T-cell (primary cell): ENCODE measurements at regions not wholly inside any gene's neighbourhood (a gene's known extent, or its start where the extent isn't known, plus 50 kb on each side); places are given as distances from the start of the nearest gene placed in this dataset.

Experiments used
- ATAC-seq, 4 experiments: fragments of 200-7000 bp in 3 of 4; fragments of 150-1000 bp in 1 of 4; cut with Tn5 transposase; replicated peaks in 1 of 4; 1 replicate in 3 of 4; 2 replicates in 1 of 4; pipeline ENCODE4 v1.10.0; 2021; ENCODE audit warnings: moderate library complexity in 3 of 4, mild to moderate bottlenecking in 2 of 4, moderate number of reproducible peaks in 1 of 4
- CTCF ChIA-PET, 2 donors: fragments of 300-600 bp; sonication (Branson Sonifier 250); formaldehyde crosslinking; loops; one replicate each; lab custom pipeline; 2022; ENCODE audit warnings: antibody characterized with exemption in 2 of 2; lab: Charles Lee
- POLR2A ChIA-PET, 2 donors: fragments of 300-600 bp; sonication (Branson Sonifier 250); formaldehyde crosslinking; loops; one replicate each; lab custom pipeline; 2022; ENCODE audit warnings: antibody characterized with exemption in 2 of 2; lab: Charles Lee
- DNase-seq, 35 experiments: peaks; one replicate each; pipeline versions ENCODE4 v3.0.0 to v3.0.0-alpha.2; 2013 to 2023
- H3K27ac ChIP-seq: one replicate; pipeline ENCODE4 v1.5.1; 2013; ENCODE audit warnings: low read length
- H3K27me3 ChIP-seq, 2 experiments: replicated peaks in 1 of 2; 1 replicate in 1 of 2; 2 replicates in 1 of 2; pipeline versions ENCODE4 v1.6.1 to v1.7.0; 2013; ENCODE audit warnings: low read length in 1 of 2, mixed read lengths in 1 of 2; ENCODE audit not compliant: control insufficient read depth in 2 of 2, insufficient read depth in 2 of 2; ENCODE audit errors: extremely low read depth in 1 of 2
- H3K36me3 ChIP-seq, 2 donors: 1 replicate in 1 of 2; 2 replicates in 1 of 2; pipeline versions ENCODE4 v1.6.1 to v1.7.0; 2013; ENCODE audit warnings: low read length in 1 of 2; ENCODE audit not compliant: control insufficient read depth in 2 of 2, insufficient read depth in 1 of 2; ENCODE audit errors: extremely low read depth in 1 of 2
- H3K4me1 ChIP-seq, 2 experiments: 1 replicate in 1 of 2; 2 replicates in 1 of 2; pipeline versions ENCODE4 v1.6.1 to v1.7.0; 2013; ENCODE audit warnings: low read length in 2 of 2, mixed read lengths in 1 of 2; ENCODE audit not compliant: insufficient read depth in 2 of 2, control insufficient read depth in 1 of 2; ENCODE audit errors: extremely low read depth in 1 of 2
- H3K4me3 ChIP-seq, 2 donors: 1 replicate in 1 of 2; 2 replicates in 1 of 2; pipeline versions ENCODE4 v1.5.1 to v1.7.0; 2013; ENCODE audit warnings: mild to moderate bottlenecking in 2 of 2, low read length in 1 of 2, moderate library complexity in 1 of 2; ENCODE audit not compliant: control insufficient read depth in 1 of 2; ENCODE audit errors: extremely low read depth in 1 of 2
- H3K9me3 ChIP-seq: 2 replicates; pipeline ENCODE4 v1.7.0; 2013
- H3K27ac Mint-ChIP-seq, 2 donors: one replicate each; pipeline ENCODE4 v1.8.0; 2020 to 2021; ENCODE audit warnings: mild to moderate bottlenecking in 2 of 2, mixed read lengths in 2 of 2
- H3K27me3 Mint-ChIP-seq, 2 donors: one replicate each; pipeline ENCODE4 v1.8.0; 2021 to 2022; ENCODE audit warnings: mixed read lengths in 2 of 2
- H3K36me3 Mint-ChIP-seq: one replicate; pipeline ENCODE4 v1.8.0; 2021; ENCODE audit warnings: mixed read lengths
- H3K4me1 Mint-ChIP-seq, 3 donors: one replicate each; pipeline ENCODE4 v1.8.0; 2020 to 2022; ENCODE audit warnings: mixed read lengths in 3 of 3, mild to moderate bottlenecking in 1 of 3
- H3K4me3 Mint-ChIP-seq, 3 donors: one replicate each; pipeline ENCODE4 v1.8.0; 2020 to 2022; ENCODE audit warnings: mild to moderate bottlenecking in 3 of 3, mixed read lengths in 3 of 3, moderate library complexity in 3 of 3
- H3K9me3 Mint-ChIP-seq, 3 donors: one replicate each; pipeline ENCODE4 v1.8.0; 2020 to 2022; ENCODE audit warnings: mixed read lengths in 3 of 3
- WGBS: methylation state at CpG from one replicate; pipeline ENCODE4 v1.1.5; 2013; ENCODE audit warnings: missing lambda C conversion rate; ENCODE audit not compliant: insufficient coverage; 5-methylcytosine and 5-hydroxymethylcytosine counted together

GRCh38 chr9:23451802-23452418 lies 374.1 kb downstream of the ELAVL2 start:
- H3K36me3 ChIP-seq = no peaks in the 10 kb centered on the region
- H3K9me3 ChIP-seq = no peaks in the 10 kb centered on the region
- no peak for ATAC-seq
- H3K27me3 ChIP-seq = no peaks in the 10 kb centered on the region
- H3K4me3 ChIP-seq = no peak overlapping the region
- Mint-ChIP-seq H3K36me3 (no peaks in the 10 kb centered on the region), H3K4me3 (no peak overlapping the region), H3K27ac (no peak overlapping the region), H3K27me3 (no peaks in the 10 kb centered on the region), H3K9me3 (peaks cover 3 to 14% (median 7%) of the 10 kb centered on the region in 3 donors), H3K4me1 (no peaks in the 10 kb centered on the region)
- DNase-seq = no peak
- no peaks in the 10 kb centered on the region for H3K4me1 ChIP-seq
- WGBS = 91% methylated on average over 32 of the region's 32 CpGs
- CTCF ChIA-PET = no interaction called here
- H3K27ac ChIP-seq = no peak overlapping the region
- POLR2A ChIA-PET = no interaction called here

- DNase-seq (no peak), ATAC-seq (no peak)
- Mint-ChIP-seq H3K9me3 (peaks cover 15 to 22% (median 19%) of the 10 kb centered on the region in 3 donors), H3K27ac (no peak overlapping the region), H3K4me3 (no peak overlapping the region), H3K27me3 (no peaks in the 10 kb centered on the region), H3K4me1 (no peaks in the 10 kb centered on the region), H3K36me3 (no peaks in the 10 kb centered on the region)
- Histone ChIP-seq H3K4me1 (no peaks in the 10 kb centered on the region), H3K9me3 (no peaks in the 10 kb centered on the region), H3K27ac (no peak overlapping the region), H3K4me3 (no peak overlapping the region), H3K36me3 (no peaks in the 10 kb centered on the region), H3K27me3 (no peaks in the 10 kb centered on the region)
- ChIA-PET CTCF (no interaction called here), POLR2A (no interaction called here)
- WGBS = 80% methylated on average over 2 of the region's 4 CpGs
Observed at GRCh38 chr9:23464275-23464674, 361.8 kb downstream of the ELAVL2 start.

- H3K27ac ChIP-seq = no peak overlapping the region
- Mint-ChIP-seq H3K9me3 (peaks cover 15 to 30% (median 23%) of the 10 kb centered on the region in 3 donors), H3K36me3 (no peaks in the 10 kb centered on the region), H3K27ac (no peak overlapping the region), H3K4me3 (no peak overlapping the region), H3K4me1 (no peaks in the 10 kb centered on the region), H3K27me3 (no peaks in the 10 kb centered on the region)
- no peaks in the 10 kb centered on the region for H3K36me3 ChIP-seq
- no peak for DNase-seq
- no peak overlapping the region for H3K4me3 ChIP-seq
- no peaks in the 10 kb centered on the region for H3K4me1 ChIP-seq
- POLR2A ChIA-PET = no interaction called here
- no peaks in the 10 kb centered on the region for H3K9me3 ChIP-seq
- no peaks in the 10 kb centered on the region for H3K27me3 ChIP-seq
- ATAC-seq = no peak
- CTCF ChIA-PET = no interaction called here
- WGBS = 80% methylated on average over 1 of the region's 4 CpGs
Observed at GRCh38 chr9:23467276-23467675, 358.8 kb downstream of the ELAVL2 start.

GRCh38 chr9:23477908-23478307 lies 348.1 kb downstream of the ELAVL2 start:
- WGBS = no CpG with 5 or more reads among the region's 2 CpGs
- DNase-seq (no peak), ATAC-seq (no peak)
- no peaks in the 10 kb centered on the region for H3K9me3 ChIP-seq
- H3K27me3 ChIP-seq = no peaks in the 10 kb centered on the region
- H3K4me1 ChIP-seq = no peaks in the 10 kb centered on the region
- H3K4me3 ChIP-seq = no peak overlapping the region
- ChIA-PET POLR2A (no interaction called here), CTCF (no interaction called here)
- no peaks in the 10 kb centered on the region for H3K36me3 Mint-ChIP-seq
- H3K27ac Mint-ChIP-seq = no peak overlapping the region
- no peaks in the 10 kb centered on the region for H3K4me1 Mint-ChIP-seq
- H3K27ac ChIP-seq = no peak overlapping the region
- H3K9me3 Mint-ChIP-seq = peaks cover 8 to 15% (median 11%) of the 10 kb centered on the region in 3 donors
- no peaks in the 10 kb centered on the region for H3K27me3 Mint-ChIP-seq
- no peak overlapping the region for H3K4me3 Mint-ChIP-seq
- no peaks in the 10 kb centered on the region for H3K36me3 ChIP-seq

- peaks cover 4 to 11% (median 9%) of the 10 kb centered on the region in 3 donors for H3K9me3 Mint-ChIP-seq
- no peaks in the 10 kb centered on the region for H3K27me3 Mint-ChIP-seq
- no peaks in the 10 kb centered on the region for H3K4me1 Mint-ChIP-seq
- ATAC-seq = no peak
- Histone ChIP-seq H3K36me3 (no peaks in the 10 kb centered on the region), H3K4me1 (no peaks in the 10 kb centered on the region), H3K27me3 (no peaks in the 10 kb centered on the region), H3K9me3 (no peaks in the 10 kb centered on the region), H3K4me3 (no peak overlapping the region), H3K27ac (no peak overlapping the region)
- WGBS = no CpG with 5 or more reads among the region's 1 CpG
- no peak for DNase-seq
- H3K36me3 Mint-ChIP-seq = no peaks in the 10 kb centered on the region
- H3K27ac Mint-ChIP-seq = no peak overlapping the region
- H3K4me3 Mint-ChIP-seq = no peak overlapping the region
- ChIA-PET CTCF (no interaction called here), POLR2A (no interaction called here)
Observed at GRCh38 chr9:23483566-23483965, 342.5 kb downstream of the ELAVL2 start.

GRCh38 chr9:23492126-23493002 lies 333.7 kb downstream of the ELAVL2 start:
- Mint-ChIP-seq H3K36me3 (no peaks in the 10 kb centered on the region), H3K27ac (no peak overlapping the region), H3K9me3 (peaks cover 0 to 5% (median 4%) of the 10 kb centered on the region in 3 donors), H3K4me3 (no peak overlapping the region), H3K27me3 (no peaks in the 10 kb centered on the region), H3K4me1 (no peaks in the 10 kb centered on the region)
- CTCF ChIA-PET = no interaction called here
- ATAC-seq (no peak), DNase-seq (no peak)
- H3K27me3 ChIP-seq = no peaks in the 10 kb centered on the region
- H3K27ac ChIP-seq = no peak overlapping the region
- H3K9me3 ChIP-seq = no peaks in the 10 kb centered on the region
- POLR2A ChIA-PET = no interaction called here
- H3K4me3 ChIP-seq = no peak overlapping the region
- WGBS = 52% methylated on average over 3 of the region's 5 CpGs
- no peaks in the 10 kb centered on the region for H3K36me3 ChIP-seq
- no peaks in the 10 kb centered on the region for H3K4me1 ChIP-seq
